Parathyroid adenoma (tissue), 2 donors: ENCODE measurements at regions not wholly inside any gene's neighbourhood (a gene's known extent, or its start where the extent isn't known, plus 50 kb on each side); places are given as distances from the start of the nearest gene placed in this dataset.

Source experiments
- H2AFZ ChIP-seq: fragments of 300-600 bp; sonication (generic); one replicate; pipeline ENCODE4 v1.7.0; 2017; ENCODE audit warnings: antibody characterized with exemption, mild to moderate bottlenecking
- H3K27ac ChIP-seq: fragments of 300-600 bp; sonication (generic); one replicate; pipeline ENCODE4 v1.7.0; 2017
- H3K27me3 ChIP-seq: fragments of 300-600 bp; sonication (generic); one replicate; pipeline ENCODE4 v1.7.0; 2017; ENCODE audit warnings: low read length; ENCODE audit not compliant: control insufficient read depth, insufficient read depth
- H3K36me3 ChIP-seq: fragments of 300-600 bp; sonication (generic); one replicate; pipeline ENCODE4 v1.7.0; 2017; ENCODE audit warnings: low read length; ENCODE audit not compliant: control insufficient read depth, insufficient read depth
- H3K4me1 ChIP-seq: fragments of 300-600 bp; sonication (generic); one replicate; pipeline ENCODE4 v1.7.0; 2017; ENCODE audit warnings: control low read depth
- H3K4me2 ChIP-seq: fragments of 300-600 bp; sonication (generic); one replicate; pipeline ENCODE4 v1.7.0; 2017; ENCODE audit warnings: low read length
- H3K4me3 ChIP-seq: fragments of 300-600 bp; sonication (generic); one replicate; pipeline ENCODE4 v1.7.0; 2017; ENCODE audit warnings: low read depth, low read length
- H3K79me2 ChIP-seq: fragments of 300-600 bp; sonication (generic); one replicate; pipeline ENCODE4 v1.7.0; 2017; ENCODE audit warnings: control low read depth
- H3K9ac ChIP-seq: fragments of 300-600 bp; sonication (generic); one replicate; pipeline ENCODE4 v1.7.0; 2017; ENCODE audit warnings: mild to moderate bottlenecking
- H3K9me3 ChIP-seq: fragments of 300-600 bp; sonication (generic); one replicate; pipeline ENCODE4 v1.7.0; 2017; ENCODE audit warnings: low read length; ENCODE audit not compliant: control insufficient read depth
- TF ChIP-seq, protein P1 (sequence below): fragments of 300-600 bp; sonication (generic); IDR thresholded peaks from one replicate; pipeline ENCODE4 v1.7.0; 2017; ENCODE audit warnings: antibody characterized with exemption, mild to moderate bottlenecking
- donor health status: primary hyperparathyroidism.

DNA sequence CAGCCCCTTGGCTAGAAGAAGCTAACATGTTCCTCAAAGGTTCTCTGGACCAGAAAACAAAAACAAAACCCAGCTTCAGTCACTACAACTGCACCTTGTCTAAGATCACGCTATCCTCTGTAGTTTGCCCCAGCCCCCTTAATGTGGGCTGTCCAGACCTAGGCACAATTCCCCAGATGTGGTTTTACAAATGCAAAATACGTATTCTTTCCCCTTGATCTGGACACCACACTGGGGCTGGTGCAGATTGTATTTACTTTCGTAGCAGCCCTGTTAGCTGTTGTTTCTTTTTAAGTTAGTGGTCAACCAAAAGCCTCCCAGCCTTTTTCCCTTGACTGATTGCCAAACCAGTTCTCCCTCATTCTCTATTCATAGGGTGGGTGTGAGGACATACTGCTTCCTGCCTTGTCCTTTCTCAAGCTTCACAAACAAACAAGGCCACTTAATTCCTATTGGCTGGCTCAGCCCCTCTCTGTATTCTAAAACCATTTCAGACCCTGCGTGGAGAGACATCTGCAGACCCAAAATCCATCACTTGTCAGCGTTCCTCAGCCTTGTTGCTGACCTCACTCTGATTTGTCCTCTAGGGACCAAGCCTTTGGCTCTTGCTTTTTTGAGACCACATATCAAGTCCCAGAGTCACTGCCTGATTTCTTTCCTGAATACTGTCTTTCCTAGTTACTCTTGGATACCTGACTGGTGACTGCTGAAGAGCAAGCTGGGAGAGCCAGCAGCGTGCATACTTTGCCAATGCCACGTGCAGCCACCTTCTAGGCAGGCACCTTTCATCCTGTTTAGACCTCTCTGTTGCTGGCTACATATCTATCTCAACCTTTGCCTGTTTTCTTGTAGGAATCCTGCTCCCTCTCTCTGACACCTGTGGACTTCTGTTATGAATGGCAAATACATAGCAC lies 96.4 kb upstream of the RAB3GAP2 start:
- no peak overlapping the region for H3K4me3 ChIP-seq
- H3K9me3 ChIP-seq, result no peaks in the 10 kb centered on the region
- H3K79me2 ChIP-seq, result no peaks in the 10 kb centered on the region
- no peak overlapping the region for H3K27ac ChIP-seq
- no peak overlapping the region for H3K9ac ChIP-seq
- H2AFZ ChIP-seq, result no peak overlapping the region
- TF ChIP-seq, protein P1, sequence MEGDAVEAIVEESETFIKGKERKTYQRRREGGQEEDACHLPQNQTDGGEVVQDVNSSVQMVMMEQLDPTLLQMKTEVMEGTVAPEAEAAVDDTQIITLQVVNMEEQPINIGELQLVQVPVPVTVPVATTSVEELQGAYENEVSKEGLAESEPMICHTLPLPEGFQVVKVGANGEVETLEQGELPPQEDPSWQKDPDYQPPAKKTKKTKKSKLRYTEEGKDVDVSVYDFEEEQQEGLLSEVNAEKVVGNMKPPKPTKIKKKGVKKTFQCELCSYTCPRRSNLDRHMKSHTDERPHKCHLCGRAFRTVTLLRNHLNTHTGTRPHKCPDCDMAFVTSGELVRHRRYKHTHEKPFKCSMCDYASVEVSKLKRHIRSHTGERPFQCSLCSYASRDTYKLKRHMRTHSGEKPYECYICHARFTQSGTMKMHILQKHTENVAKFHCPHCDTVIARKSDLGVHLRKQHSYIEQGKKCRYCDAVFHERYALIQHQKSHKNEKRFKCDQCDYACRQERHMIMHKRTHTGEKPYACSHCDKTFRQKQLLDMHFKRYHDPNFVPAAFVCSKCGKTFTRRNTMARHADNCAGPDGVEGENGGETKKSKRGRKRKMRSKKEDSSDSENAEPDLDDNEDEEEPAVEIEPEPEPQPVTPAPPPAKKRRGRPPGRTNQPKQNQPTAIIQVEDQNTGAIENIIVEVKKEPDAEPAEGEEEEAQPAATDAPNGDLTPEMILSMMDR, result no peak
- H3K4me1 ChIP-seq, result no peaks in the 10 kb centered on the region
- H3K36me3 ChIP-seq, result no peaks in the 10 kb centered on the region
- no peak overlapping the region for H3K4me2 ChIP-seq
- H3K27me3 ChIP-seq, result no peaks in the 10 kb centered on the region

DNA sequence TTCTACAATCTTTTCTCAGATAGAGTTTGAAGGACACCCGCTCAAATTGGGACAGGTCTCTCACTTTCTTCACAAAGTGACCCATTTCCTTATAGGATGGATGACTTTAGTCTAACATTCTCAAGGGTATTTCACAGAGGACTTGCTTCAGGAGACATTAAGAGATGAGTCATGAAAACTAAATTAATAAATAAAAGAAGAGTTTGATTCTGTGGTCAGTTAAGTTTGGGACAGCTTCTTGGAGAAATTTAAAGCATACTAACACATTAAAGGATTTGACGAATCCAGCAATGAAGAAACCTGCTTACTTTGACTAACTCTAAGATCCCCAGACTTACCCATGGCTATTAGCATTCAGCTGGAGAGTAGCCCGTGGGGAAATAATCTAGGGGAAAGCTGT lies 95.6 kb upstream of the RAB3GAP2 start:
- Histone ChIP-seq H2AFZ (no peak overlapping the region), H3K9me3 (no peaks in the 10 kb centered on the region), H3K4me2 (no peak overlapping the region), H3K36me3 (no peaks in the 10 kb centered on the region), H3K79me2 (no peaks in the 10 kb centered on the region), H3K27me3 (no peaks in the 10 kb centered on the region), H3K9ac (no peak overlapping the region), H3K4me3 (no peak overlapping the region), H3K4me1 (no peaks in the 10 kb centered on the region), H3K27ac (no peak overlapping the region)
- TF ChIP-seq, protein P1, result no peak

DNA sequence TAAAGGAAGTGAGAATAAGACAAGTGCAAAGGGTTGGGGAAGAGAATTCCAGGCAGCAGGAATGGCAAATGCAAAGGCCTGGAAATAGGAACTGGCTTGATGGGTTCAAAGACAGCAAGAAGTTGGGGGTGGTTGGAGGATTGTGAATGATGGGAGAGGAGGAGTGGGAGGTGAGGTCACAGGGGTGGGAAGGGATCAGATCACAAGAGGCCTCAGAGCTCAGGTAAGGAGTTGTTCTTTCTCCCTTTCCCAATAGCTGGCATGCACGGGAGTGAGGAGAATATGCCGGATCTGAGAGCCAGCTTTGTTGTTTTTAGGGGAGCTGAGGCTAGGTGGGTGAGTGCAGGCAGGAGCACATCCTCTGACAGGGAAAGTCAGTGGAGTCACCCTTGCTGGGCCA lies 94.0 kb upstream of the RAB3GAP2 start:
- Histone ChIP-seq H3K9me3 (no peaks in the 10 kb centered on the region), H3K27ac (no peak overlapping the region)
- TF ChIP-seq, protein P1, result no peak

DNA sequence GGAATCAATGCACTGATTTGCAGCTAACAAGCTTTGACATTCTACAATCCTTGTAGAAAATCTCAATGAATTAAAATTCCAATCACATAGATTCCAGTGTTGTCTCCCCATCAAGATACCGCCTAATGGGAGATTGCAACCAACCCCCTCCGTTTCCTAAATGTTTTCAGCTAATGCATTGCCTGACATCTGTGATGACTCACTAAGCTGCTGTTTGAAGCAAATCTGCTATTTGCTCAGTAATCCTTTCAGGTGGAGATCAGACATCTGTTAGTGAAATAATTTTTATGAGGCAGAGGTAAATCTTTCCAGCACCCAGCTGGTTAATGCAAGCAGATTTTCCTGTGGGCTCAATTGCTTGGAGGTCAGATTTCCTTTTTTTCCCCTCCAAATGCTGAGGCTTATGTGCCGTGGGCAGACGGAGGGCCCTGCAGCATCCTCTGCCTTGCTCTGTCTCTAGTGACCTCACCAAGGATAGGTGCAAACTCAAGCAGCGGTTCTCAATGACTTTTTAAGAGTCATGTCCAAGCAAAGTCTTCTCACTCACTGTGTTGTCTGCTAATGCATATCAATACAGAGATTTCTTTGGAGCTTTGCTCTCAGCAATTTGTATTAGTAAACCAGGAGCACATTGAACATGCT lies 91.1 kb upstream of the RAB3GAP2 start:
- Histone ChIP-seq H3K27ac (no peak overlapping the region), H3K36me3 (no peaks in the 10 kb centered on the region), H3K79me2 (no peaks in the 10 kb centered on the region), H3K9ac (no peak overlapping the region), H2AFZ (no peak overlapping the region), H3K4me3 (no peak overlapping the region), H3K9me3 (no peaks in the 10 kb centered on the region), H3K27me3 (no peaks in the 10 kb centered on the region), H3K4me2 (no peak overlapping the region), H3K4me1 (no peaks in the 10 kb centered on the region)
- TF ChIP-seq, protein P1, result no peak

More for the DNA sequence above, 94.0 kb upstream of the RAB3GAP2 start:
- Histone ChIP-seq H3K79me2 (no peaks in the 10 kb centered on the region), H3K4me1 (no peaks in the 10 kb centered on the region), H3K4me3 (no peak overlapping the region), H3K36me3 (no peaks in the 10 kb centered on the region), H3K9ac (no peak overlapping the region), H2AFZ (no peak overlapping the region), H3K27me3 (no peaks in the 10 kb centered on the region), H3K4me2 (no peak overlapping the region)
